ENCODE measurements at regions not wholly inside any gene's neighbourhood (a gene's known extent, or its start where the extent isn't known, plus 50 kb on each side); places are given as distances from the start of the nearest gene placed in this dataset.

DNA sequence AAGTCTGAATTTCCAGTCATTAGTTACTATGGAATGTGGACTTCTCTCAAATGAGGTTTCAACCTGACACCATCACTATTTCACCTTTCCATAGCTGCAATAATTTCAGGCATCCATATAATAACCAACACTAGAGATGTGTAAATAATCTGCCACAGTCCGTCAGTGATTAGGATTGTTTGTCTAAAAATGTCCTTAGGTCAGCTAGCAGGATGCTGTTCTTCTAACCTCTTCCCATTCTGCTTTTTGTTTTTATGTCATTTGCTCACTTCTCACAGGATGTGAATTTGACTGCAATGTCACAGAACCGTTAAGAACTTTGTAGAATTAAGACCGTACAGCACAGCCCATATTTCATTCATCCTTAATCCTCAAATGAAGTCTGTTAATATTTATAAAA is 166.4 kb upstream of the RASA1 start:
- TF ChIP-seq YY1 (IDR thresholded peaks at IDR 0.05; ENCODE audit: insufficient read depth, insufficient read length) (no peak), ZNF274 (IDR thresholded peaks at IDR 0.05; ENCODE audit: low read depth, low read length) (no peak), SUZ12 (IDR thresholded peaks at IDR 0.05; ENCODE audit: extremely low read depth, insufficient read depth, insufficient read length) (no peak)

Measured in NT2/D1 (cell line).